ENCODE measurements at regions not wholly inside any gene's neighbourhood (a gene's known extent, or its start where the extent isn't known, plus 50 kb on each side); places are given as distances from the start of the nearest gene placed in this dataset.

DNA sequence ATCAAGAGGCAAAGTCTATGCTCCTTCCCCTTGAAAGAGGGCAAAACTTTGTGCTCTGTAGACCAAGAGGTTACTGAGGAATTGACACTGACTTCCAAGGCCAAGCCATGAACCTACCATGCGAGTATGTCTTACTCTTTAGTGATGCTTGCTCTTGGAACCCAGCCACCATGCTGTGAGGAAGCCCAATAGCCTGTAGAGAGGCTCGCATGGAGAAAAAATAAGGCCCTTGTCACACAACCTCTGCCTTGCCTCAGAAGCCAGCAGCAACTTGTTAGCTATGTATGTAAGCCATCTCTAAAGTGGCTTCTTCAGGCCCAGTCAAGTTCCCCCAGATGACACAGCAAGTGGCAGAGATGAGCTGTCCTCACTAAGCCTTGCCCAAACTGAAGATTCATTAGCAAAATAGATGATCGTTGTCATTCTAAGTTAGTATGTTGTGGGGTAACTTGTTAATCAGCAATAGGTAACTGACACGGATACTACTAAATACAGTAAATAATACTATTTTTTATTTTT, 66.1 kb upstream of the RGPD5 start:
- TF ChIP-seq EZH2 (IDR thresholded peaks at IDR 0.05) (no peak), EZH2phosphoT487 (IDR thresholded peaks at IDR 0.05) (no peak)
- TF ChIP-seq, protein P1, sequence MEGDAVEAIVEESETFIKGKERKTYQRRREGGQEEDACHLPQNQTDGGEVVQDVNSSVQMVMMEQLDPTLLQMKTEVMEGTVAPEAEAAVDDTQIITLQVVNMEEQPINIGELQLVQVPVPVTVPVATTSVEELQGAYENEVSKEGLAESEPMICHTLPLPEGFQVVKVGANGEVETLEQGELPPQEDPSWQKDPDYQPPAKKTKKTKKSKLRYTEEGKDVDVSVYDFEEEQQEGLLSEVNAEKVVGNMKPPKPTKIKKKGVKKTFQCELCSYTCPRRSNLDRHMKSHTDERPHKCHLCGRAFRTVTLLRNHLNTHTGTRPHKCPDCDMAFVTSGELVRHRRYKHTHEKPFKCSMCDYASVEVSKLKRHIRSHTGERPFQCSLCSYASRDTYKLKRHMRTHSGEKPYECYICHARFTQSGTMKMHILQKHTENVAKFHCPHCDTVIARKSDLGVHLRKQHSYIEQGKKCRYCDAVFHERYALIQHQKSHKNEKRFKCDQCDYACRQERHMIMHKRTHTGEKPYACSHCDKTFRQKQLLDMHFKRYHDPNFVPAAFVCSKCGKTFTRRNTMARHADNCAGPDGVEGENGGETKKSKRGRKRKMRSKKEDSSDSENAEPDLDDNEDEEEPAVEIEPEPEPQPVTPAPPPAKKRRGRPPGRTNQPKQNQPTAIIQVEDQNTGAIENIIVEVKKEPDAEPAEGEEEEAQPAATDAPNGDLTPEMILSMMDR (IDR thresholded peaks at IDR 0.05), result no peak

Data from neural progenitor cell (in vitro differentiated cells).